Vagina (tissue), 2 donors: ENCODE measurements at regions not wholly inside any gene's neighbourhood (a gene's known extent, or its start where the extent isn't known, plus 50 kb on each side); places are given as distances from the start of the nearest gene placed in this dataset.

Experiments
- DNase-seq, 2 donors: peaks; one replicate each; pipeline ENCODE4 v3.0.0-alpha.2; 2017; ENCODE audit errors: extremely low spot score in 2 of 2
- H3K27ac ChIP-seq: fragments of 200-600 bp; sonication (generic); one replicate; pipeline ENCODE4 v1.5.1; 2019
- H3K27me3 ChIP-seq: fragments of 200-600 bp; sonication (generic); one replicate; pipeline ENCODE4 v1.5.1; 2019
- H3K36me3 ChIP-seq, 2 donors: fragments of 200-600 bp; sonication (generic); one replicate each; pipeline ENCODE4 v1.5.1; 2017 to 2019
- H3K4me1 ChIP-seq: fragments of 200-600 bp; sonication (generic); one replicate; pipeline ENCODE4 v1.5.1; 2019
- H3K4me3 ChIP-seq, 2 donors: fragments of 200-600 bp; sonication (generic); 1 replicate in 1 of 2; 2 replicates in 1 of 2; pipeline ENCODE4 v1.5.1; 2016 to 2019
- H3K9me3 ChIP-seq: fragments of 200-600 bp; sonication (generic); one replicate; pipeline ENCODE4 v1.5.1; 2019
- CTCF ChIP-seq, 3 experiments: fragments of 450-650 bp in 2 of 3; fragments of 200-600 bp in 1 of 3; sonication (generic) in 1 of 3; IDR thresholded peaks; one replicate each; pipeline ENCODE4 v1.5.1; 2017 to 2019; ENCODE audit warnings: antibody characterized with exemption in 3 of 3, mild to moderate bottlenecking in 2 of 3, moderate library complexity in 2 of 3
- POLR2A ChIP-seq, 2 donors: fragments of 450-650 bp; IDR thresholded peaks; one replicate each; pipeline ENCODE4 v1.6.1; 2017; ENCODE audit warnings: antibody characterized with exemption in 2 of 2, mild to moderate bottlenecking in 2 of 2, moderate library complexity in 2 of 2
- POLR2AphosphoS5 ChIP-seq, 2 donors: sonication (generic); formaldehyde crosslinking; IDR thresholded peaks; one replicate each; pipeline ENCODE4 v1.9.0; 2017; ENCODE audit warnings: antibody characterized with exemption in 2 of 2, mild to moderate bottlenecking in 2 of 2, low read depth in 1 of 2; ENCODE audit not compliant: insufficient read depth in 1 of 2
- intact Hi-C: fragments of 100-400 bp; cut with DNase I; formaldehyde crosslinking; loops from one replicate; pipeline ENCODE4 v1.15.1; 2023

DNA sequence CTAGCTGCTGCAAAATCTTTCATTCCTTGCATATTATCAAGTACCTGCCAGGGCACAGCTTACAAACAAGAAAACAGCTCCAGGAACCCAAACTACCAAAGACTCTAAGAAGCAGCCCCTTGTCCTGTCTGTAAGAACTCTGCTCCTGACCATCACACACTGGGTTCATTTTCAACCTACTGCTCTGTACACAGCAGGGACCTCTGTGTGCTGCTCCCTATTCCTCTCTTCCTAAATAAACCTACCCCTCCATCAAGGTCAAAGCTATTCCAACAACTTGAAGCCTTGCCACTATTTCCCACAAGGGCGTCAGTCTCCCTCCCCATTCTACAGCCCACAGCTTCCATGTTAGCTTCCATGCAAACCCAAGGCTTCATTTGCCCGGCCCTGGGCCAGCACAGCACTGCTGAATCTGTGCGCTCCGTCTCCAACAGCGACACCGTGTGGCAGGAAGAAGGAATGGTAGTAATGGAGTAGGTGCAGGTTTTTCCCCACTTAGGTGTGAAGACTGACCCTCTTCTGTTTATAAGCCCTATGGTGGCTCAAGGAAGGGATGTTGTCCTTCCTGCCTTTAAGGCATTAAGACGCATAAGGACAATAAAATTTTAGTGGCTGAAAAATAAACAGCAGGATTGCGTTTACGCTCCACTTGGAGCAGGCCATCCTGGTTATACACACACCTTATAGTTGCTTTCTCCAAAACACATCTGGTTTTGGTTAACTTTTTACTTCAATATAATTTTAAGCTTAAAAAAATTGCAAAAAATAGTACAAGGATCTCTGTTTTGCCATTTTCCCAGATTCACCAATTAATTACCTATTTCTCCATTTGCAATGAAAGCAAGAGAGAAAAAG, 115.2 kb upstream of the NXT1 start:
- H3K27me3 ChIP-seq = no peaks in the 10 kb centered on the region
- H3K36me3 ChIP-seq = no peaks in the 10 kb centered on the region
- intact Hi-C loops = no loop called here
- H3K9me3 ChIP-seq = no peaks in the 10 kb centered on the region
- H3K4me3 ChIP-seq = no peak overlapping the region
- H3K27ac ChIP-seq = no peak overlapping the region
- no peaks in the 10 kb centered on the region for H3K4me1 ChIP-seq
- peak in 1 of 2 donors; percentile 70 for DNase-seq
- TF ChIP-seq CTCF (IDR thresholded peaks at IDR 0.05) (peak; percentile 23 to 62 (median 31)), POLR2A (IDR thresholded peaks at IDR 0.05) (no peak), POLR2AphosphoS5 (IDR thresholded peaks at IDR 0.05; ENCODE audit: insufficient read depth in 1 of 2, low read depth in 1 of 2) (no peak)

GRCh38 chr20:23234311-23235078, 116.1 kb upstream of the NXT1 start:
- Histone ChIP-seq H3K9me3 (no peaks in the 10 kb centered on the region), H3K27ac (no peak overlapping the region), H3K36me3 (no peaks in the 10 kb centered on the region), H3K4me3 (no peak overlapping the region), H3K4me1 (no peaks in the 10 kb centered on the region), H3K27me3 (no peaks in the 10 kb centered on the region)
- TF ChIP-seq CTCF (IDR thresholded peaks at IDR 0.05) (no peak), POLR2AphosphoS5 (IDR thresholded peaks at IDR 0.05; ENCODE audit: insufficient read depth in 1 of 2, low read depth in 1 of 2) (no peak), POLR2A (IDR thresholded peaks at IDR 0.05) (no peak)
- DNase-seq = peak in 1 of 2 donors; percentile 56
- intact Hi-C loops = no loop called here

DNA sequence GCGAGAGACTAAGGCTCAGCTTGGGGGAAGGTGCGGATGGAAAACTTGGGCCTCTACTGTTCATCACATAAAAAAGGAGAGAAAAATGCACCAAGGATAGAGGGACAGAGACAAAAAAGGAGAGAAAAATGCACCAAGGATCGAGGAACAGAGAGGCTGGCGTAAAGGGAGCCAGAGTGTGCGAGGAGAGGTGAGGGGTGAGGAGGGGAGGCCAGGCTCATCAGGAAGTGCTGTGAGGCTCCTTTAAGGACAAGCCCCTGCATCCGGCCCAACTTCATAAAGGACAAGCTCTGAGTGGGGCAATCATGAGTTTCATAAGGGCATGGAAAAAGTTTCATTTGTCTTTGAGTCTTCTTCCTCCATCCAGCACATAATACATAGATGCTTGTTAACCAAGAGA, 117.2 kb upstream of the NXT1 start:
- Histone ChIP-seq H3K9me3 (no peaks in the 10 kb centered on the region), H3K4me1 (no peaks in the 10 kb centered on the region), H3K27ac (no peak overlapping the region), H3K4me3 (no peak overlapping the region), H3K36me3 (no peaks in the 10 kb centered on the region), H3K27me3 (no peaks in the 10 kb centered on the region)
- no peak for TF ChIP-seq POLR2A (IDR thresholded peaks at IDR 0.05)
- no peak for TF ChIP-seq CTCF (IDR thresholded peaks at IDR 0.05)
- TF ChIP-seq POLR2AphosphoS5 (IDR thresholded peaks at IDR 0.05; ENCODE audit: insufficient read depth in 1 of 2, low read depth in 1 of 2) = no peak
- peak in 1 of 2 donors; percentile 77 for DNase-seq
- intact Hi-C loops = no loop called here

GRCh38 chr20:23232679-23233308, 117.8 kb upstream of the NXT1 start:
- no peak for TF ChIP-seq CTCF (IDR thresholded peaks at IDR 0.05)
- no peak for TF ChIP-seq POLR2A (IDR thresholded peaks at IDR 0.05)
- Histone ChIP-seq H3K27ac (no peak overlapping the region), H3K9me3 (no peaks in the 10 kb centered on the region), H3K36me3 (no peaks in the 10 kb centered on the region), H3K4me1 (no peaks in the 10 kb centered on the region), H3K27me3 (no peaks in the 10 kb centered on the region), H3K4me3 (no peak overlapping the region)
- intact Hi-C loops = no loop called here
- DNase-seq = peak; percentile 74 to 83
